ENCODE measurements at regions not wholly inside any gene's neighbourhood (a gene's known extent, or its start where the extent isn't known, plus 50 kb on each side); places are given as distances from the start of the nearest gene placed in this dataset.

DNA sequence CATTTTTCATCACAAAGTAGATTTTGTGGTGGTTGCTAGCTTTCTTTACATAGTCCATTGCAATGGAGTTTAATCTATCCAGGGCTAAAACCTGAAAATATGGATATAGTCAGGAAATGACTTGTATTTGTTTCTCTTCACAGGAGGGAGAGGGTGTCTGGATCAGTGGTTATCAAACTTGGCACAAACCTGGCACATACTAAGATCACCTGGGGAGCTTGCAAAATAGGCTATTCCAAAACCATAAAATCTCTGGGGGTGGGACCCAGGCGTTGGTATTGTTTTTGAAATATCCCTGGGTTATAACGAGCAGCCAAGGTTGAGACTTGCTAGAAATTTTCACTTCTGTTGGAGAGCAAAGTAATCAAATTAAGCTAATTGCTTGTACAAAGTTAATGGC lies 179.9 kb downstream of the PCSK1 start:
- H3K9me3 ChIP-seq (ENCODE audit: insufficient read depth, low read depth, low read length), result no peaks in the 10 kb centered on the region
- peaks cover 5% of the 10 kb centered on the region; the same call in 1 of the 2 replicates for H3K4me1 ChIP-seq (ENCODE audit: insufficient read depth, low read length)
- H3K9ac ChIP-seq (ENCODE audit: low read depth, low read length), result no peak overlapping the region
- no peaks in the 10 kb centered on the region for H3K36me3 ChIP-seq (ENCODE audit: insufficient read depth, low read depth, low read length)
- H3K27ac ChIP-seq (ENCODE audit: low read length), result no peak overlapping the region
- H3K4me3 ChIP-seq (ENCODE audit: low read length), result no peak overlapping the region
- no peaks in the 10 kb centered on the region for H3K27me3 ChIP-seq (ENCODE audit: insufficient read depth, low read length)

- Histone ChIP-seq H3K36me3 (ENCODE audit: insufficient read depth, low read depth, low read length) (no peaks in the 10 kb centered on the region), H3K27ac (ENCODE audit: low read length) (no peak overlapping the region), H3K9me3 (ENCODE audit: insufficient read depth, low read depth, low read length) (no peaks in the 10 kb centered on the region), H3K27me3 (ENCODE audit: insufficient read depth, low read length) (no peaks in the 10 kb centered on the region), H3K4me3 (ENCODE audit: low read length) (no peak overlapping the region), H3K9ac (ENCODE audit: low read depth, low read length) (no peak overlapping the region), H3K4me1 (ENCODE audit: insufficient read depth, low read length) (peaks cover 2% of the 10 kb centered on the region; the same call in 1 of the 2 replicates)
Observed at GRCh38 chr5:96252596-96252995, 180.5 kb downstream of the PCSK1 start.

DNA sequence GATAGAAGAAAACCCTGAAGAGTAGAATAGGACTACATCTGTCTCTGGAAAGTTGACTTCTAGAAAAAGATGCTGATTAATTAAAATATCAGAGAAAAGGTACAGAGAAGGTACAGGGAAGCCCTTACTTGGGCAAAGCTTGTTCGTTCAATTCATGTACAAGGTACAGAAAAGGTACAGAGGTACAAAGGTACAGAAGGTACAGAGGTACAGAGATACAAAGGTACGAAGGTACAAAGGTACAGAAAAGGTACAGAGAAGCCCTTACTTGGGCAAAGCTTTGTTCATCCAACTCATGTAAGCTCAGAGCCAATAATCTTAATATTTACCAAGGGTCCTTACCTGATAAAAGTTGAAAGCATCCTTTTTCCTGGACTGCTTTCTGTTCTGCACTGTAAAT lies 182.3 kb downstream of the PCSK1 start:
- Histone ChIP-seq H3K27ac (ENCODE audit: low read length) (no peak overlapping the region), H3K4me1 (ENCODE audit: insufficient read depth, low read length) (no peaks in the 10 kb centered on the region), H3K9ac (ENCODE audit: low read depth, low read length) (no peak overlapping the region), H3K27me3 (ENCODE audit: insufficient read depth, low read length) (no peaks in the 10 kb centered on the region), H3K4me3 (ENCODE audit: low read length) (no peak overlapping the region), H3K9me3 (ENCODE audit: insufficient read depth, low read depth, low read length) (no peaks in the 10 kb centered on the region), H3K36me3 (ENCODE audit: insufficient read depth, low read depth, low read length) (no peaks in the 10 kb centered on the region)

DNA sequence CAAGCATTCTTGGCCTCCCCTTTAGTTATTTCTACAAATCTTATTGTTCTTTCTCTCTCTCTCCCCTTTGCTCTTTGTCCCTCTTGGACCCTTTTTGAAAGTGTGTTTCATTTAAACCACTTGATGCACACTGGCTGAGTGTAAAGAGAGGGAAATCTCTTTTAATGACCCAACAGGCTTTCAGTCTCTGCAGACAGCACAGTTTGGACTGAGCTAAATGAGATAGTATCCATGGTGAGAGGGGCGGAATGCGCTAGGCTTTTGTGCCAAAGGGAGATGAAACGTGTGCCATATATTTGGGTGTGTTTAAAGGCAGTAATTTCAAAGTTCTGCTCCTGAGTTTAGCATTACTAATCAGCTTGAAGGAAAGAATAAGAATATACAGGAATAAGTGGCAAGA lies 184.9 kb downstream of the PCSK1 start:
- no peak overlapping the region for H3K9ac ChIP-seq (ENCODE audit: low read depth, low read length)
- H3K27me3 ChIP-seq (ENCODE audit: insufficient read depth, low read length), result no peaks in the 10 kb centered on the region
- no peaks in the 10 kb centered on the region for H3K9me3 ChIP-seq (ENCODE audit: insufficient read depth, low read depth, low read length)
- H3K4me1 ChIP-seq (ENCODE audit: insufficient read depth, low read length), result no peaks in the 10 kb centered on the region
- no peak overlapping the region for H3K27ac ChIP-seq (ENCODE audit: low read length)
- no peak overlapping the region for H3K4me3 ChIP-seq (ENCODE audit: low read length)
- no peaks in the 10 kb centered on the region for H3K36me3 ChIP-seq (ENCODE audit: insufficient read depth, low read depth, low read length)

DNA sequence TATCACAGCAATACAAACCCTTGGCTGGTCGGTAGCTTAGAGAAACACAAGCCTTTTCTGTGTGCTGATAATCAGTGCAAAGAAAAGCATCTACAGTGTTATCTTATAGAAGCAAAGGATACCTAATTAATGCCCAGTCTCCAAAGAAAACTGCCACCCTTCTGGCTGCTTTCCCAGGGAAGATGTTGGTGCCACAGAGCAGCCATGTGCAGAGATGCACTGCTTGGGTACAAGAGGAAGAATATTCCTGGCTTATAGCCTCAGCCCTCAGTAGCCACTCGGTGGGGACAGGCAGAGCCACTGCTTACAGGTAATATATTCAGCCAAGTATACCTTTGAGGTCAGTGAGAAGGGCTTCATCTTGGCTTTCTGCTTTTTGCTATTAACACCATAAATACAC lies 185.3 kb downstream of the PCSK1 start:
- H3K36me3 ChIP-seq (ENCODE audit: insufficient read depth, low read depth, low read length), result no peaks in the 10 kb centered on the region
- no peak overlapping the region for H3K4me3 ChIP-seq (ENCODE audit: low read length)
- no peaks in the 10 kb centered on the region for H3K4me1 ChIP-seq (ENCODE audit: insufficient read depth, low read length)
- H3K9ac ChIP-seq (ENCODE audit: low read depth, low read length), result no peak overlapping the region
- H3K27me3 ChIP-seq (ENCODE audit: insufficient read depth, low read length), result no peaks in the 10 kb centered on the region
- H3K27ac ChIP-seq (ENCODE audit: low read length), result no peak overlapping the region
- no peaks in the 10 kb centered on the region for H3K9me3 ChIP-seq (ENCODE audit: insufficient read depth, low read depth, low read length)

DNA sequence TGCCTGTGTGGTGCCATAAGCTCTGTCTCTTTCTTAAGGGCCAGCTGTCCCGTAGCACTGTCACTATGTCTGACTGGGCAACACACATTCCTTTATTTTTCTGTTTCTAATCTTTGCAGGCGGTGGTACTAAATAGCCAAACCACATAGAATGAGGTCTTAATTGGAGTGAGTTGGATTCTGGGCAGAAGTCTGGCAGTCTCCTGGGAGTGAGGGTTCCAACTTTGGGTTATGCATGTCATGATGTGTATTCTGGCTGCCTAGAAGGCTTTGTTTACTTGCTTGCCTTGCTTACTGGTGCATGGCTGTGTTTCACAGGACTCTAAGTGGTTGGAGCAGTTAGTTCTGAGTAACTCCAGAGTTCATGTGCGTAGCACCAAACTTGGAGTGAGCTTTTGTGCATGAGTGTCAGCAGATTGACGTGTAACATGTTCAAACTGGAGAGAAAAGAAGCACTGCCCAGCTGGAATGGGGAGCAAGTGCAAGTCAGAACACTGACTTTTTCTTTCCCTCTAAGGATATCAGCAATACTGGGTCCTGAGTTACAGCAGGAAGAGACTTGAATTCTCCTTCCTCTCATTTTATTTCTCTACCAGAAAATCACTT lies 185.8 kb downstream of the PCSK1 start:
- Histone ChIP-seq H3K9me3 (ENCODE audit: insufficient read depth, low read depth, low read length) (no peaks in the 10 kb centered on the region), H3K4me1 (ENCODE audit: insufficient read depth, low read length) (no peaks in the 10 kb centered on the region), H3K9ac (ENCODE audit: low read depth, low read length) (no peak overlapping the region), H3K27me3 (ENCODE audit: insufficient read depth, low read length) (no peaks in the 10 kb centered on the region), H3K27ac (ENCODE audit: low read length) (no peak overlapping the region), H3K4me3 (ENCODE audit: low read length) (no peak overlapping the region), H3K36me3 (ENCODE audit: insufficient read depth, low read depth, low read length) (no peaks in the 10 kb centered on the region)

GRCh38 chr5:96245140-96246091 lies 187.6 kb downstream of the PCSK1 start:
- Histone ChIP-seq H3K9ac (ENCODE audit: low read depth, low read length) (no peak overlapping the region), H3K27me3 (ENCODE audit: insufficient read depth, low read length) (no peaks in the 10 kb centered on the region), H3K36me3 (ENCODE audit: insufficient read depth, low read depth, low read length) (no peaks in the 10 kb centered on the region), H3K4me1 (ENCODE audit: insufficient read depth, low read length) (no peaks in the 10 kb centered on the region), H3K4me3 (ENCODE audit: low read length) (no peak overlapping the region), H3K9me3 (ENCODE audit: insufficient read depth, low read depth, low read length) (no peaks in the 10 kb centered on the region), H3K27ac (ENCODE audit: low read length) (no peak overlapping the region)

DNA sequence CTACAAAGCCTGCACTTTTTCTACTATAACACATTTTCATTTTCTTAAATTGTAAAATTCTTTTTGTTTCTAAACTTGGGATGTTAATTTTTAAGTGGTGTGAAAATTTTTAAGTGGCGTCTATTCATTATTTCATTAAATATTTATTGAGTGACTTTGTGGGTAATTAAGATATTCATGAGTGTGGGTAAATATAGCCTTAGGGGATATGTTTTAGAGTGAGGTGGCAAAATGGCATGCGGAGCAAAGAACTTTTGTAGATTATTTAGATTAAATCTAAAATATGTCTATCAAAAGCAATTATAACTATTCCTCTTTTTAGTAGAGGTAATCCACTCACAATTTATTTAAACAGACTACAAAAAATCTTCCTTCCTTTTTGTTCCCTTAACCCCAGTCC lies 188.4 kb downstream of the PCSK1 start:
- no peak overlapping the region for H3K9ac ChIP-seq (ENCODE audit: low read depth, low read length)
- H3K4me1 ChIP-seq (ENCODE audit: insufficient read depth, low read length), result no peaks in the 10 kb centered on the region
- H3K27me3 ChIP-seq (ENCODE audit: insufficient read depth, low read length), result no peaks in the 10 kb centered on the region
- no peak overlapping the region for H3K27ac ChIP-seq (ENCODE audit: low read length)
- H3K4me3 ChIP-seq (ENCODE audit: low read length), result no peak overlapping the region
- H3K9me3 ChIP-seq (ENCODE audit: insufficient read depth, low read depth, low read length), result no peaks in the 10 kb centered on the region
- H3K36me3 ChIP-seq (ENCODE audit: insufficient read depth, low read depth, low read length), result no peaks in the 10 kb centered on the region

DNA sequence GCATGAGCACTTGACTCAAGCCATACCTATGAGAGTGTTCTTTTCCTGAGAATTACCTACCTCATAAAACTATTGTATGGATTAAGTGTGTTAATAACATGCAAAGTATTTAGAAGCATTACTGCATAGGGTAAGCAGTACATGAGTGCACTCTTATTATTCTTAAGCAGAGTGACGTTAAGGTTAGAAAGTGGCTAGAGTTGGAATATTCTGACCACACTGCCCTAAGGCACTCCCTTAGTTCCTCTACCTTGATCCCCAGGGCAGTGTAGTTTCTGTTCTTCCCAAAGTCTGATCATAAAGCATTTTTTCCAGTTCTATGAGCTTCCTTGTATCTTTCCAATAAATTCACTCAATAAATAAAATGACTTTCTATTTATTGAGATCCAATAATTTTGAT lies 189.2 kb downstream of the PCSK1 start:
- Histone ChIP-seq H3K4me3 (ENCODE audit: low read length) (no peak overlapping the region), H3K4me1 (ENCODE audit: insufficient read depth, low read length) (no peaks in the 10 kb centered on the region), H3K27ac (ENCODE audit: low read length) (no peak overlapping the region), H3K36me3 (ENCODE audit: insufficient read depth, low read depth, low read length) (no peaks in the 10 kb centered on the region), H3K9me3 (ENCODE audit: insufficient read depth, low read depth, low read length) (no peaks in the 10 kb centered on the region), H3K9ac (ENCODE audit: low read depth, low read length) (no peak overlapping the region), H3K27me3 (ENCODE audit: insufficient read depth, low read length) (no peaks in the 10 kb centered on the region)

DNA sequence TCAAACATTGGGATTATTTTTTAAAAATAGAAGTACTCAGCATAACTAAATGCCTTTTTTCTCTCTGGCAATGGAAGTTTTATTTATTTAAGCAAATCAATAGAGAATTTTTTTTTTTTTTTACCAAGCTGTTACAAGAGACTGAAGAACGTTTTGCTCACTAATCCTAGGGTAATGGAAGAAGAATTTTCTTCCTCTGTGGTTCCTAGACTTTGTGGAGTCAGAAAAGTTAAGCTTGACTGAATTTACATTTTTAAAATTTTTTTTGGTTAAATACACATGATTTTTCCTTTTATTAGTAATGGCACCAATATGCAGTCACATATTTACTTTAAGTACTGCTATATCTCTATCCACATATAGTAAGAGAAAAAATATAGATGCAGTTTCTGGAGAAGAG lies 189.8 kb downstream of the PCSK1 start:
- H3K36me3 ChIP-seq (ENCODE audit: insufficient read depth, low read depth, low read length), result no peaks in the 10 kb centered on the region
- H3K27me3 ChIP-seq (ENCODE audit: insufficient read depth, low read length), result no peaks in the 10 kb centered on the region
- H3K9ac ChIP-seq (ENCODE audit: low read depth, low read length), result no peak overlapping the region
- H3K4me1 ChIP-seq (ENCODE audit: insufficient read depth, low read length), result no peaks in the 10 kb centered on the region
- no peaks in the 10 kb centered on the region for H3K9me3 ChIP-seq (ENCODE audit: insufficient read depth, low read depth, low read length)
- no peak overlapping the region for H3K4me3 ChIP-seq (ENCODE audit: low read length)
- H3K27ac ChIP-seq (ENCODE audit: low read length), result no peak overlapping the region

GRCh38 chr5:96242571-96242970 lies 190.5 kb downstream of the PCSK1 start:
- no peak overlapping the region for H3K9ac ChIP-seq (ENCODE audit: low read depth, low read length)
- no peak overlapping the region for H3K4me3 ChIP-seq (ENCODE audit: low read length)
- no peaks in the 10 kb centered on the region for H3K27me3 ChIP-seq (ENCODE audit: insufficient read depth, low read length)
- no peak overlapping the region for H3K27ac ChIP-seq (ENCODE audit: low read length)
- H3K36me3 ChIP-seq (ENCODE audit: insufficient read depth, low read depth, low read length), result no peaks in the 10 kb centered on the region
- no peaks in the 10 kb centered on the region for H3K9me3 ChIP-seq (ENCODE audit: insufficient read depth, low read depth, low read length)
- H3K4me1 ChIP-seq (ENCODE audit: insufficient read depth, low read length), result no peaks in the 10 kb centered on the region

DNA sequence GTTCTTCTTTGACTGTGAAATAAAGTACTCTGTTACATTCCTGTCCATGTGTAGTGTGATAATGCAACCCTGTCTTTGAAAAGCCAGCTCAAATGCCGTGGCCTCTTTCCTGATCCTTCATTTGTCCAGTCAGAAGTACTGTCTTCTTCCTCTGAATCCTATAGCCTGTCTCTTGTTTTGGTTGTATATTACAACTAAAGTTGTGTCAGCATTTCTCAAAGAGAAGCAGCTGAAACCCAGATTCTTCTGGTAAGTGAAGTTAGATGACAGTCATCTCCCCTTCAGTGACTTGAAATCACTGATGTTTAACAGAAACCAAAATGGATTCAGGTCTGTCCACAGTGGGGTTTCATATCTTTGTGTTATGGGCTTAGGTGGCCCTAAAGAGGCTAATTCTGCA lies 196.2 kb downstream of the PCSK1 start:
- no peaks in the 10 kb centered on the region for H3K27me3 ChIP-seq (ENCODE audit: insufficient read depth, low read length)
- no peaks in the 10 kb centered on the region for H3K36me3 ChIP-seq (ENCODE audit: insufficient read depth, low read depth, low read length)
- H3K27ac ChIP-seq (ENCODE audit: low read length), result no peak overlapping the region
- no peaks in the 10 kb centered on the region for H3K4me1 ChIP-seq (ENCODE audit: insufficient read depth, low read length)
- H3K9ac ChIP-seq (ENCODE audit: low read depth, low read length), result no peak overlapping the region
- H3K4me3 ChIP-seq (ENCODE audit: low read length), result no peak overlapping the region
- peaks cover 4% of the 10 kb centered on the region; the same call in 1 of the 2 replicates for H3K9me3 ChIP-seq (ENCODE audit: insufficient read depth, low read depth, low read length)
